K562 (cell line): ENCODE measurements at regions not wholly inside any gene's neighbourhood (a gene's known extent, or its start where the extent isn't known, plus 50 kb on each side); places are given as distances from the start of the nearest gene placed in this dataset.

Experiments
- ELF4 ChIP-seq: fragments of 450-650 bp; formaldehyde crosslinking; IDR thresholded peaks from 2 replicates; pipeline ENCODE4 v1.4.0; 2022; ENCODE audit warnings: missing genetic modification characterization
- NR3C1 ChIP-seq: sonication (generic); formaldehyde crosslinking; IDR thresholded peaks from 2 replicates; pipeline ENCODE4 v1.8.1; 2022; ENCODE audit warnings: missing genetic modification reagents

- TF ChIP-seq ELF4 (CRISPR knock-in tag) (no peak), NR3C1 (no peak)
Measured at GRCh38 chr1:14424325-14425002, 174.0 kb upstream of the KAZN start.
